Globus pallidus (tissue), 1 donor: ENCODE measurements at regions not wholly inside any gene's neighbourhood (a gene's known extent, or its start where the extent isn't known, plus 50 kb on each side); places are given as distances from the start of the nearest gene placed in this dataset.

Source experiments
- DNase-seq: peaks from one replicate; pipeline ENCODE4 v3.0.0-alpha.2; 2015; ENCODE audit warnings: low spot score

- no peak for DNase-seq
Measured at GRCh38 chr14:31943861-31944255, 133.2 kb upstream of the ARHGAP5 start.

- DNase-seq: no peak
Measured at GRCh38 chr14:31944256-31945073, 132.6 kb upstream of the ARHGAP5 start.

- no peak for DNase-seq
Measured at GRCh38 chr14:31945074-31945613, 132.0 kb upstream of the ARHGAP5 start.

GRCh38 chr14:31945701-31946100, 131.4 kb upstream of the ARHGAP5 start:
- DNase-seq: no peak

GRCh38 chr14:31947076-31947475, 130.0 kb upstream of the ARHGAP5 start:
- no peak for DNase-seq

- DNase-seq: no peak
Measured at GRCh38 chr14:31947680-31948595, 129.2 kb upstream of the ARHGAP5 start.

- no peak for DNase-seq
Measured at GRCh38 chr14:31949709-31950108, 127.4 kb upstream of the ARHGAP5 start.

- DNase-seq: no peak
Measured at GRCh38 chr14:31950331-31950730, 126.8 kb upstream of the ARHGAP5 start.

- no peak for DNase-seq
Measured at GRCh38 chr14:31950764-31951637, 126.1 kb upstream of the ARHGAP5 start.

- DNase-seq: no peak
Measured at GRCh38 chr14:31951638-31951964, 125.5 kb upstream of the ARHGAP5 start.

- no peak for DNase-seq
Measured at GRCh38 chr14:31952573-31952972, 124.5 kb upstream of the ARHGAP5 start.

GRCh38 chr14:31953210-31953609, 123.9 kb upstream of the ARHGAP5 start:
- no peak for DNase-seq

GRCh38 chr14:31954991-31955390, 122.1 kb upstream of the ARHGAP5 start:
- no peak for DNase-seq

- no peak for DNase-seq
Measured at GRCh38 chr14:31955936-31956579, 121.0 kb upstream of the ARHGAP5 start.

GRCh38 chr14:31957565-31957964, 119.5 kb upstream of the ARHGAP5 start:
- DNase-seq: no peak

- DNase-seq: no peak
Measured at GRCh38 chr14:31960039-31960438, 117.1 kb upstream of the ARHGAP5 start.

GRCh38 chr14:31961896-31962295, 115.2 kb upstream of the ARHGAP5 start:
- no peak for DNase-seq

- DNase-seq: peak; percentile 65
Measured at GRCh38 chr14:31962920-31963319, 114.2 kb upstream of the ARHGAP5 start.

- no peak for DNase-seq
Measured at GRCh38 chr14:31963587-31963986, 113.5 kb upstream of the ARHGAP5 start.

GRCh38 chr14:31964490-31964889, 112.6 kb upstream of the ARHGAP5 start:
- DNase-seq: no peak

GRCh38 chr14:31965071-31965734, 111.9 kb upstream of the ARHGAP5 start:
- DNase-seq: peak; percentile 33
